DMS114 treated with DMSO at 0.1 percent for 48 hours (cell line): ENCODE measurements at regions not wholly inside any gene's neighbourhood (a gene's known extent, or its start where the extent isn't known, plus 50 kb on each side); places are given as distances from the start of the nearest gene placed in this dataset.

ENCODE experiments used
- DNase-seq: peaks from one replicate; lab custom pipeline; 2025; ENCODE audit not compliant: unreplicated experiment; lab: John Stamatoyannopoulos, UW

GRCh38 chr6:80482056-80482455 lies 375.6 kb downstream of the BCKDHB start:
- DNase-seq: no peak

GRCh38 chr6:80480421-80481157 lies 374.1 kb downstream of the BCKDHB start:
- no peak for DNase-seq

- DNase-seq: no peak
Measured at GRCh38 chr6:80478030-80478429, 371.6 kb downstream of the BCKDHB start.

- DNase-seq: no peak
Measured at GRCh38 chr6:80477591-80477990, 371.1 kb downstream of the BCKDHB start.

GRCh38 chr6:80472271-80472670 lies 365.8 kb downstream of the BCKDHB start:
- DNase-seq: no peak

GRCh38 chr6:80469977-80470376 lies 363.5 kb downstream of the BCKDHB start:
- no peak for DNase-seq

GRCh38 chr6:80468398-80468797 lies 361.9 kb downstream of the BCKDHB start:
- no peak for DNase-seq

- DNase-seq: no peak
Measured at GRCh38 chr6:80467408-80467807, 360.9 kb downstream of the BCKDHB start.

GRCh38 chr6:80466981-80467380 lies 360.5 kb downstream of the BCKDHB start:
- no peak for DNase-seq

GRCh38 chr6:80465513-80465912 lies 359.0 kb downstream of the BCKDHB start:
- DNase-seq: no peak

GRCh38 chr6:80464901-80465300 lies 358.4 kb downstream of the BCKDHB start:
- DNase-seq: no peak

GRCh38 chr6:80463197-80463596 lies 356.7 kb downstream of the BCKDHB start:
- DNase-seq: no peak

- DNase-seq: no peak
Measured at GRCh38 chr6:80460257-80460865, 353.9 kb downstream of the BCKDHB start.

GRCh38 chr6:80457439-80457933 lies 351.0 kb downstream of the BCKDHB start:
- no peak for DNase-seq

- DNase-seq: no peak
Measured at GRCh38 chr6:80456724-80457438, 350.4 kb downstream of the BCKDHB start.

GRCh38 chr6:80454661-80455365 lies 348.3 kb downstream of the BCKDHB start:
- no peak for DNase-seq

- DNase-seq: no peak
Measured at GRCh38 chr6:80454197-80454596, 347.7 kb downstream of the BCKDHB start.

- DNase-seq: no peak
Measured at GRCh38 chr6:80449726-80450125, 343.3 kb downstream of the BCKDHB start.

- no peak for DNase-seq
Measured at GRCh38 chr6:80446454-80447045, 340.1 kb downstream of the BCKDHB start.

GRCh38 chr6:80445751-80446150 lies 339.3 kb downstream of the BCKDHB start:
- DNase-seq: no peak

GRCh38 chr6:80442366-80442765 lies 335.9 kb downstream of the BCKDHB start:
- DNase-seq: no peak
